Bone marrow (tissue), 2 donors: ENCODE measurements at regions not wholly inside any gene's neighbourhood (a gene's known extent, or its start where the extent isn't known, plus 50 kb on each side); places are given as distances from the start of the nearest gene placed in this dataset.

ENCODE experiments used
- DNase-seq, 2 donors: peaks; one replicate each; lab custom pipeline; 2025; lab: John Stamatoyannopoulos, UW

DNA sequence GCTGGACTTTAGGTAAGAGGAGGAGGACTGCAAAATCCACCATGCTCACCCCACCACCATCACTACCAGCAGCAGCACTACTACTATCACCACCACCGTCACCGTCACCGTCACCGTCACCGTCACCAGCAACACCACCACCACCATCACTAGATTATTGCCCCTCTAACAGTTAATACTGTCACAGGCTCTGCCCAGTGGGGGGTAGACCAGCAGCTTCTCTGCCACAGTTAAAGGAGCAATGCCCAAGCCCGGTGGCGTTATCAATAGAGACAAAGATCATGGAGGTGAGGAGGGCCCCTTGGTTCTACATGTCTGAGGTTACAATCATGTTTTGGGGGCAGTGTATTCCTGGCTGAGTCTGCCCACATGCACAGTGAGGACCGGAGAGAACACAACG, 184.4 kb upstream of the DYNLRB2 start:
- DNase-seq = no peak

DNA sequence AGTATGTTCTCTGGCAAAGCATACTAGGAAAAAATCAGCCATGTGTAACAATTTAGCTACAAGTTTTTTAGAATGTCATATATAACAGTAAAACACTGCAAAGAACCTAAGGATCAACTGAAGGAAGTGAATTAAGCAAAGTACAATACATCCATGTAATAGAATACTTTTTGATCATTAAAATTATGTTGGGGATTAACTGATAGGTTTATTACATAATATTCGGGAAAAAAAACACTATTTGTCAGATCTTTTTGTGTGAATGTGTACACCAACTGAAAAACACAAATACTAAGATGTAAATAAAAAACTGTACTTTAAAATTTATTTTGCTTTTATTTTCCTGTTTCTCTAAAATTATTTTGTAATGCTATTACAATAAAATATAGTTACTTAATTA, 185.5 kb upstream of the DYNLRB2 start:
- no peak for DNase-seq

DNA sequence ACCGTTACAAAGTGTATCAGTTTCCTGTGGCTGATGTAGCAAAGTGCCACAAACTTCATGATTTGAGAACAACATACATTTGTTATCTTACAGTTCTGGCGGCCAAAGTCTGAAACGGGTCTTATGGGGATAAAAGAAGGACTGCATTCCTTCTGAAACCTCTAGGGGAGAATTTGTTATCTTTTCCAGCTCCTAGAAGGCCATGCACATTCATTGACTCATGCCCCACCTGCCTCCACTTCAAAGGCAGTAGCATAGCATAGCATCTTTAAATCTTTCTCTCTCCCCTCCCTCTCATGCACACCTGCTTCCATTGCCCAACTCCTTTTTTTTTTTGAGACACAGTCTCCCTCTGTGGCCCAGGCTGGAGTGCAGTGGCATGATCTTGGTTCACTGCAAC, 190.7 kb upstream of the DYNLRB2 start:
- no peak for DNase-seq

DNA sequence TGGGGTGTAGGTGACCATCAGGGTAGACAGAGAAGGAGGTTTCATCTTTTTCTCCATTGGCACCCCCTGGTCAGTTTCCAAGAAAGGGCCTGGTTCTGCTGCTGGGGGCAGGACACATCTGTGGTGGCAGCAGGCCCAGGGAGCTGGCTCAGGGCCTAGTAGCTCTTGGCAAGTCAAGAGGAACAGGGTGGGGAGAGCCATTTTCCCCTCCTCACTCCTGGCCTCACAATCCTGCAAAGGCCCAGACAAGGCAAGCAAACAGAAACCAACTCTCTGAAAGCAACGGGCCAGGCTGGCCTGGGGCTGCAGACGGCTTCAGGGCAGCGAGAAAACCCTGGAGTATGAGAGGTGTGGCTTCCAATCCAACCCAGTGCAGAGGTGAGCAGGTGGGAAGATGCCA, 192.9 kb upstream of the DYNLRB2 start:
- no peak for DNase-seq

DNA sequence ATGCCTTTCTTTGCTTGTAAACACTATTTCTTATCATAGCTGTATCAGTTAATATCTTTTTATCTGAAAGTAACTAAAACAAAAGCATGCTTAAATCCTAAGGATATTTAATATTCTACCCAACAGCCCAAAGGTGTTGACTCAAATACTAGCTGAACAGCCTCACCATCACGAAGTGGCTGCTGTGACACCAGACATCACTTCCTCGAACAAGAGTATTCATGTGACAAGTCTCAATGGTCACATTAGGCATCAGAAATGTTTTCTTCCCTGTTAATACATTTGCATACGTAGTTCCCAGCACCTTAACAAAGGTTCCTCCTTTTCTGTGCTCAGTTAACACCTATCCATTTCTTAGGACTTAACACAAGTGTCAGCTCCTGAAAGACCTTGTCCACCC, 193.8 kb upstream of the DYNLRB2 start:
- DNase-seq = no peak

DNA sequence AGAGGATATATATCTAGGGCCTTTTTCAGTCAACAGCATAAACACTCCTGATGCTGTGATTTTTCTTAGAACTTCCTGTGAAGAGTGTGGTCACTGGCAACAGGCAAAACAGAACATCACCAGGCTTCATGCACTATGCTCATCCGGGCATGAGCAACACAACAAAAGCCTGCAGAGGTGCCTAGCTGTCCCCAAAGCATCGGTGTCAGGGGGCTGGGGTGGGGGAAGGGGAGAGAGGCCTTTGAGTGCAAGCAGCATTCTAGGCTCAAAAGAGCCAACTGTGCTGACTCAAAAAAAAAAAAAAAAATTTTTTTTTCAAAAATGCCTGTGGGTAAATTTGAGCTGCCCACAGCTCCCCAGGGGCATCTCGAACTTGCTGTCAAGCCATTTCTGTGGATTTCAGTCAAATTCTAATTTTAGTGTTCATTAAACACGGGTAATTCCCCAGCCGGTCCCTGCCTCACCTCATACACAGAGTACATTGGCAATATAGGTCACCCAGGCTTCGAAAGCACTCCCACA, 194.6 kb upstream of the DYNLRB2 start:
- no peak for DNase-seq

DNA sequence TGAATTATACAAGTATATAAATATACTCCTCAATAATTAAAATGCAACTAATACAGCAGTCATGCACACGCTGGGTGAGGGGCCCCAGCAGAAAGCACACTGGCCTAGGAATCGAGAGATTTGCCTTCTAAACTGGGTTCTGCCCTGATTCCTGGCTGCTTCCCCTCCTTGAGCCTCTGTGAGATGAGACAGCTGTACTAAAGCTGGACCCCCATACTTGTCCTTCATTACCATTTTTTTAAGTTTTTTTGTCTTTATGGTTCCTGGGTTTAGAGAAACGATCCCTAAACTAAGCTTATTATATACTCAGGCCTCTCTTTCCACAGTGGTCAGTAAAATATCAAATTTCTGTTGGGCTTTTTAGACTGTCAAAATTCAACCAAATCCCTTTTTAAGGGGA, 195.1 kb upstream of the DYNLRB2 start:
- no peak for DNase-seq

DNA sequence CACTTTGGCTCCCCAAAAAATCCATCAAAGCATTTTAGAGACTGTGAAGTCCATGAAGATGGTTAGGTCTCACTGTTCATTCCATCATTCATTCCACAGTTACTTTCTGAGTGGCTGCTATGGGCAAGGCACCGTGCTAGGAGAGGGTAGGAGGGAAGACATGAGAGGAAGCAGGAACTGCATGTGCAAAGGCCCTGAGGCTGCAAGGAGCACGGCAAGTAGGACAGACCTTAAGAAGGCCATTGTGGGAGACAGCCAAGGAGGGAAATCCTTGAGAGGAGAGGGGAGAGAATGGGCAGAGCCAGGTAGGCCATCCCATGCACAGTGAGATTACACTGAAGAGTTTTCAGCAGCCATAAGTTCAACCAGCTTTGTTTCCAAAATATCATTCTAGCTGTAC, 196.2 kb upstream of the DYNLRB2 start:
- DNase-seq = no peak

DNA sequence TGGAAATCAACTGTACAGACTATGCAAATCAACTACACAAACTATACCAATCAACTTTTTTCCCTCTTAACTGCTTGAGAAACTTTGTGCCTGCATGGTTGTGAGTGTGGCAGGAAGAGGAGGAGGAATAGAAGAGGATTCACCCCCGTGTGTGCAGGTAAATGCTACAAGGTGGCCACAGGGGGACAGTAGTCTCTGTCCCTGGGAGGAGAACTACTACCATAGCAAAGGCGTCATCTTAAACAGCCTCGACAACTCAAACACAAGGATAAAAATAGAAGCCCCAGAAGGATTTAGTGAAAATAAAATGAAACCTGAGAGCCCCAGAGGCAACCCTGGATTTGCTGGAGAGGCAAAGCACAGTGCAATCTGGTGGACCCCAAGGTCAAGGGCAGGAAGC, 199.5 kb upstream of the DYNLRB2 start:
- no peak for DNase-seq

DNA sequence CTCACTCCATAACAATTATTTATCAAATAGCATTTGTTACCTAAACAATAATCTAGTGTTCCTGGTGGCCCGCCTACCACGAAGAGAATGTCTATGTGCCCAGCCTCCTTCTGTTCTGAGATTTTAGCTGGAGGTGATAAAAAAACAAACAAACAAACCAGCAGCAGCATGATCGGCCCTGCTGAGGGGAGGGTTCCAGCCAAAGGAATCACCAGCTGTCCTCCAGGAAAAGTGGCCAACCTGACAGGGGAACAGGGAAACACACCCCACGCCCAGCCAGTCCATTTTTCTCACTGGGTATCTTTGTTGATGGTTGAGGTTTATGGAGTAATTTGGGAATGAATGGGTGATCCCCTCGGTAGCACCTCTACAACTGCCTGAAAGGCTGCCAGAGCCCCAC, 203.0 kb upstream of the DYNLRB2 start:
- DNase-seq = no peak

DNA sequence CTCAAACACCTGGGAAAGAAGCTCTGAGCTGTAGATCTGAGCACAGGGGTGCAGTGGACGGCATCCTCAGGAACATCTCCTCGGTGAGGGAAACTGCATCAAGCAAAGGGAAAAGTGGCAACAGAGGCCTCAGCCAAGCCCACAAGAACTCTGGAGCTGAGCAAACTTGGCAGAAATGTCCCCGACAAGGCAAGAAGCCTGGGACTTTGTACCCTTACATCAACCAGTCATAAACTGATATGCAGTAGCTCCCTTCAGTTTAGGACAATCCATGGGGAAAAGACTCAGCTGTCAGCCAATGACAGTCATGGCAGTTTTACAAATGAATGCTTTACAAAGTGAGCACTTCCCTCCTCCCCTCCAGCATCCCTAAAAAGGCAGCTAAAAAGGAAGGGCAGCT, 210.0 kb upstream of the DYNLRB2 start:
- DNase-seq = no peak

DNA sequence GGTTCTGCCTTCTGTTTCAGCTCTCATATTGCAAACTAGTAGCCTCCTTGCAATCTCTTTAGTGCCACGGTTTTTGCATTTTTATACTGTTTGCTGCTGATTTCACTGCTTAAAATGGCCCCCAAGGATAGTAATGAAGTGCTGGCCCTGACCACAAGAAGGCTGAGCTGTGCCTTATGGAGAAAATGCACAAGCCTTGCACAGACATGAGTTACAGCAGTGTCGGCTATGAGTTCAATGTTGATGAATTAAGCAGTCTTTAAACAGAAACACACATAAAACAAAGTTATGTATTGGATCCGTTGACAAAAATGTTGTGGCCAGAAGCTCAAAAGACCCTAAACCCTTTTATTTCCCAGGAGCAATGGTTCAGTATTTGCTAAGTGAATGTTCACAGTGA, 210.6 kb upstream of the DYNLRB2 start:
- DNase-seq = no peak

DNA sequence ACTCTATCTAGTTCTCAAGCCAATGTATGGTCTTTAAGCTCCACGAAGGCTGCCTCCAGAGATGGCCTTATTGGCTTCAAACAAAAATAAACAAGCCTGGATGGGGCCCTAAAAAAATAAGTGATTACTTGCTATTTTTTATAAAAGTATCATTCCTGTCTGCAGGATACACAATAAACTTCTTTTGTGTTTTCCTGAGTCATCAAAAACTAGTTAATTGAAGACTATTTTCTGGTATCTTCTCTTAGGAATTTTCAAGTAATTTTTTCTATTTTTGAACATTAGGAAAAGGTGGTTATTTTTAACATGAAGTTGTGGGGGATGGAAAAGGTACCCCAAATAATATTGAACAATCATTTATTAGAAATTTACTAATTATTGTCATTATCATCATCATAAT, 213.1 kb upstream of the DYNLRB2 start:
- no peak for DNase-seq

DNA sequence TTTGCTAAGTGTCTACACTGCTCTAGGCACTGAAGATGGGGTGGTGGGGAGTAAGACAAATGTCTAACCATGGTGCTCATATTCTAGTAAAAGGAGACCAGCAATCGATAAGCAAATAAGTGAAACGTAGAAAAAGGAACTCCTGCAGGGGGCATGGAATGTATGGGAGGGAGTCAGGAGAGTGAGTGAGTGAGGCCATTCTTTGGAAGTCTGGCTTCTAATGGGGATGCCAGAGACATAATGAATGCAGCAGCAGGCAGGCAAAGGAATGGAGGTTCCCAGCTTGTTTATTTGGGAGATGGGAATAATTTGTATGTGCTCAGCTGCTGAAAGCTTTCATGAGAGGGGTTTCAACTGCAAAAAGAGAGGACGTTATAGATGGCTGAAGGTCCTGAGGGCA, 216.4 kb upstream of the DYNLRB2 start:
- DNase-seq = no peak

DNA sequence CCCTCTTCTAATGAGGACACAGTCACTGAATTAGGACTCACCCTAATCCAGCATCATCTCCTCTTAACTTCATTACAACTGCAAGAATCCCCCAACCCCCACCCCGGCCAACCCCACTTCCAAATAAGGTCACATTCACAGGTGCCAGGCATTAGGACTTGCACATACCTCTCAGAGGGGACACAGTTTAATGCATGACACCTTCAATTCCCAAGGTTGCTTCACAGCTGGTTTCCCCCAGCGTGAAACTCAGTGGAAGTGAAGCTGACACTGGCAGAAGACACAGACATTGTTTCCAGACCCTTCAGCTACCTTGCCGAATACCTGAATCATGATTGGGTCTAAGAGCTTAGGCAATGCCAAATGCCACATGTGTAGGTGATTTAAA, 217.0 kb upstream of the DYNLRB2 start:
- no peak for DNase-seq

DNA sequence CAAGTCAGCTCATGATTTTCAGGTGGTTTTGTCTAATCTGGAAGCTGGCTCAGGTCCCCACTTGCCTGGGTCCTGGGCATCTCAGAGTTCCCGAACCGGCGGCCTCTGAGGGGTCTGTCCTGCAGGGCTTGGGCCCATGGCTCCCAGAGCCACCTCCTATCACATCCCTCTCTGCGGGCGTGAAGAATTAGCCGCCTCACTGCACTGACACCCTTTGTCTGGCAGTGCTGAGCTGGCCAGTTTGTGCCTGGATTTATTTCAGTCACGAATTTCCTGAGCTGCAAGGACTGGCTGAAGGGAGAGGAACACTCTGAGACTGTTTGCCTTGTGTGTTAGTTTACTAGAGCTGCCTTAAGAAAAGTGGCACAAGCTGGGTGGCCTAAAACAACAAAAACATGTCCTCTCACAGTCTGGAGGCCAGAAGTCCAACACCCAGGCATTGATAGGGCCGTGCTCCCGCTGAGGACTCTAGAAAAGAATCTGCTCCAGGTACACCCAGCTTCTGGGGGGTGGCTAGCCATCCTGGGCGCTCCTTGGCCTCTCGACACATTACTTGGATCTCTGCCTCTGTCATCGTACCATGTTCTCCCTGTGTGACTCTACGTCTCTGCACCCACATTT, 217.5 kb upstream of the DYNLRB2 start:
- DNase-seq = no peak

DNA sequence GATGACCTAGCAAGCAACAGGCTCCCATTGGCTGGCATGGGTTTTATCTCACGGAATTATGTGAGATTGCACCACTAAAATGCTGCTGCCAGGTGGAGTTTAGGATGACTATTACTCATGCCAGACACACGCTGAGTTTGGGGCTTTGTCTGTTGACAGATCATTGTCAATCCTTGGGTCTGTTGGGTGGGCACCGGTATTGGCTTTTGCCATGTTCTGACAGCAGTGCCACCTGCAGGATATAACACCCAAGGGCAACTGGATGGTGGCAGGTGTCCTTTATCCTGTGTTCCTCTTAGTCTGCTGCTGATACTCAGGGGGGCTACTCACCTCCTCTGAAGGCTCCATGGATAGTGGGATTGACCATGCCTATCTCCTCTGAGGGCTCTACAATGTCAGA, 221.6 kb upstream of the DYNLRB2 start:
- no peak for DNase-seq

DNA sequence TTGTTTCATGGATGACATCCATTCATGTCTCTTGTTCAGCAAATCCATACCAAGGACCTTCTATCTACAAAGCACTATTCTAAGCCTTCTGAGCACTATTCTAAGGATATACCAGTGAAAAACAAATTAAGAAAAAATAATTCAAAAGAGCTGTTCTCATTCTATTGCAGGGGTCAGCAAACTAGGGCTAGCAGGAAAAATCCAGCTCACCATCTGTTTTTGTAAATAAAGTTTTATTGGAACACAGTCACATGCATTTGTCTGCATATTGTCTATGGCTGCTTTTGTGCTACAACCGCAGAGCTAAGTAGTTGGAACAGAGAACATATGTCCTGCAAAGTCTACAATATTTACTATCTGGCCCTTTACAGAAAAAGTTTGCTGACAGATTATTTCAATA, 222.7 kb upstream of the DYNLRB2 start:
- no peak for DNase-seq

DNA sequence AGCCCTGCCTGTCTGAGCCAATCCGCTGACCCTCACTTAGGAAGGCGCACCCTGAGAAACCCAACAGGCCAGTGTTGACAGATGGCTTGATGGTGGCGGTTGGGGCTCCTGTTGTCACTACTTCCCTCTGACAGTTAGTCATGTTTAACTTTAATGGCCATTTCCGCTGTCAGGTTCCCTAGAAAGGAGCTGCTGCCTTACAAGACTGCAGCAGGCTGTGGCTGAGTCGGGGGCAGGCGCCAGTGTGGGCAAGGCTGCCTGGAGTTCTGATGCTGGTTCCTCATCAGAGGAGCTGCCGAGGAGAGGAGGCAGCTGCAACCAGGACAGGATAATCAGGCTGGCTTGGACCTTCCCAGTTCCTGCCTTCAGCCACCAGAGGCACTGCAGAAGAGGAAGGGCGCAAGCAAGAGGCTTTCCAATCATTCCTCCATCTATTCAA, 223.2 kb upstream of the DYNLRB2 start:
- DNase-seq = no peak

DNA sequence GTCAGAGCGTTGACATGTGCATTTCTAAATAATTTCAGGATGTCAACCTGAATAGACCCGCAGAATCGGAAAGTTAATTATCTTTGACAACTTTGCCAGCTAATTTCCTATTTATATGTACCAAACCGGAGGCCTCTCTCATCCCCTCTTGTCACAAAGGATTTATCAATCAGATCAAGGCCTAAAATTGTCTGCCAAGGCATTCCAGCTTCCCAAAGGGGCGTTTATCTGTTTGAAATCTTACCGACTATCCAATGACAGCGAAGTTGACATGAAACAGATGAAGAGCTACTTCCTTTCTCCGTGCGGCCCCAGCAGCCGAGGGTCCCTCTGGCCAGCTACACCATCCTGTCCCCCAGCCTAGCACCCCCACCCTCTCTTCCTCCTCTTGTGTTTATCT, 223.7 kb upstream of the DYNLRB2 start:
- no peak for DNase-seq

DNA sequence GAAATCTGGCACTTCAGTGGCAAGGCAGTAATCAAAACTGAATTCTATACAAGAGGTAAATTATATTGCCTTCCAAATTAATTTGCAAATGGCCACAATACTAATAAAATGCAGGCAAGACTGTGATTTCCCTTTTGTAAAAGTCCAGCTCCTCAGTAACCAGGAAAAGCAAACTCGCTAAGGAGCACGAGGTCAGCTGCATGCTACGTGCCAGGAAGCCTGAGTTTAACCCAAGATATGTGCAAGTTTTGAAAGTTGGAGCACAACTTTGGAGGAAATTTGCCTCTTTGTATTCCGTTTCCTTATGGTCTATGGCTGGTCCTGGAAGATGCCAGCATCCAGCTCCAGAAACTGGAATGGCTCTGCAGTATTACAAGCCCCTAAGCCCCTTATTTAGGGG, 226.8 kb upstream of the DYNLRB2 start:
- no peak for DNase-seq

DNA sequence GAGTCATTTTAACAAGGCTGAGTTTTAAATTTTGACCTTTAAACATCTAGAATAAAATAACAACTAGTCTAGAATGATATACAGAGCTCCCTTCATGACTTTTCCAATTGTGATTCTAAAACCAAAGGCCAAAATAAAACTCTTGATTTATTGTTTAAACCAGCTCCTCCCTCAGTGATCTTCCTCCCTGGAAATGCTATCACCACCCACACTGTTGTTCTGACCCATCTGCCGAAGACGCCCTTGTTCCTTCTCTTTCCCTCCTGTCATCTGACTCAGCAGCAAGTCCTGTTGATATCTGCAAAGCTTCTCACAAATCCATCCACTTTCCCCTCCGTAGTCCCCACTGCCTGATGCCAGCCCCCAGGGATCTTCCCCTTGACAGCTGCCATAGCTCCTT, 231.6 kb upstream of the DYNLRB2 start:
- DNase-seq = no peak

DNA sequence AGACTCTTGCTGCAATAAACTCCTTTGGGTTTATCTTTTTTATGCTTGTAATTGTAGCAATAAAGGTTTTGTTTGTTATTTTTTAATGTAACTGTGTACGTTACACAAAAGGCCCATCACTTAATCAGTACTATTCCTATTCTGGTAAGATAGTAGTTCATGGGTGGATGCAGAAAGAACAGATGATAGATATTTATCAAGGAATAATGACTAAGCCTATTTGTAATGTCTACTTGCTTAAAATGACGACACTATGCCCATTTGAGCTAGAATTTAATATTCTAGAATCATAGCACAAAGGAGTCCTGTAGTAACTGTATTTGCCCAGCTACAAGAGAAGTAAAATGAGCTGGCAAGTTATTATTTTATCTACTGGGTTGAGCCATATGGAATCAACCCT, 235.4 kb upstream of the DYNLRB2 start:
- no peak for DNase-seq

DNA sequence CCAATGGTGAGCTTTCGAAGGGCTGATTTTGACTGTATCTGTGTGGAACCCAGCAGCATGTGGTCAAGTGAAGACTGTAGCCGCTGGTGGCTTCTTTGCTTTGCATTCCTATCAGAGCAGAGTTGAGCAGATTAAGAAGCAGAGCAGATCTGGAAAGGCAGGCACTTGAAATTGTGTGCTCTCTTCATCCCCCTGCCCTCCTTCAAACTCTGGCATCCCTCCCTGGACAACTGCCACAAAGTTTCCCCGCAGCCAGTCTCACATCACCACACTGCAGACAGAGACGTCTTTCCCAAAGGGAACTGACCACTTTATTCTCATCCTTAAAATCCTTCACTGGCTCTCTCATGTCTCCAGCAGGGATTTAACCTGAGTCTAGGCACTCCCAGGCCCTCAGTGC, 237.1 kb upstream of the DYNLRB2 start:
- no peak for DNase-seq

DNA sequence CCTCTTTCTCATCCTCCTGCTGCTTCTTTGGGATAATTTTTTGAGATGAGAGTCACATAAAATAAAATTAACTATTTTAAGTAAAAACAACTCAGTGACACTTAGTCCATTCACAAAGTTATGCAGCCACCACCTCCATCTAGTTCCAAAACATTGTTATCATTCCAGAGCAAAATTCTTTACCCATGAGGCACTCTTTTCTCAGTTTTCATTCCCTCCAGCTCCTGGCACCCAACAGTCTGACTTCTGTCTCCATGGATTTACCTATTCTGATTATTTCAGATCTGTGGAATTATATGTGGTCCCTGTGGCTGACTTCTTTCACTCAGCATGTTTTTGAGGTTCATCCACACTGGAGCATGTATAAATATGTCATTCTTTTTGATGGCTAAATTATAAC, 239.9 kb upstream of the DYNLRB2 start:
- no peak for DNase-seq
